Osteoblast (primary cell): ENCODE measurements at regions not wholly inside any gene's neighbourhood (a gene's known extent, or its start where the extent isn't known, plus 50 kb on each side); places are given as distances from the start of the nearest gene placed in this dataset.

ENCODE experiments used
- DNase-seq: peaks from one replicate; pipeline ENCODE4 v3.0.0; 2011; ENCODE audit warnings: low spot score, mixed read lengths; ENCODE audit not compliant: insufficient read length; ENCODE audit errors: missing footprints
- H2AFZ ChIP-seq: 2 replicates; pipeline ENCODE4 v1.6.0; 2011; ENCODE audit warnings: mild to moderate bottlenecking, low read length
- H3K27ac ChIP-seq: 2 replicates; pipeline ENCODE4 v1.5.1; 2011; ENCODE audit warnings: mild to moderate bottlenecking, low read depth, low read length, moderate library complexity
- H3K27me3 ChIP-seq: 2 replicates; pipeline ENCODE4 v1.6.0; 2012; ENCODE audit warnings: mild to moderate bottlenecking, control low read depth, inconsistent platforms, low read length, moderate library complexity; ENCODE audit not compliant: insufficient read depth
- H3K36me3 ChIP-seq: 2 replicates; pipeline ENCODE4 v1.5.1; 2011; ENCODE audit warnings: mild to moderate bottlenecking, low read length, control low read depth, moderate library complexity; ENCODE audit not compliant: insufficient read depth
- H3K4me1 ChIP-seq: 2 replicates; pipeline ENCODE4 v1.5.1; 2011; ENCODE audit warnings: mild to moderate bottlenecking, low read length, control low read depth, moderate library complexity; ENCODE audit not compliant: insufficient read depth
- H3K4me2 ChIP-seq: 2 replicates; pipeline ENCODE4 v1.6.0; 2011; ENCODE audit warnings: mild to moderate bottlenecking, low read length; ENCODE audit not compliant: insufficient read depth
- H3K4me3 ChIP-seq: fragments of 200-600 bp; sonication (generic); 3 replicates; pipeline ENCODE4 v1.5.1; 2012; ENCODE audit warnings: mild to moderate bottlenecking, low read length, inconsistent platforms; ENCODE audit not compliant: insufficient read depth
- H3K79me2 ChIP-seq: 2 replicates; pipeline ENCODE4 v1.6.0; 2012; ENCODE audit warnings: mild to moderate bottlenecking, low read length, control low read depth, inconsistent platforms; ENCODE audit not compliant: insufficient read depth
- H3K9me3 ChIP-seq: 2 replicates; pipeline ENCODE4 v1.5.1; 2011; ENCODE audit warnings: low read depth, low read length, control low read depth
- H4K20me1 ChIP-seq: 2 replicates; pipeline ENCODE4 v1.6.0; 2012; ENCODE audit warnings: mild to moderate bottlenecking, low read length, control low read depth; ENCODE audit not compliant: insufficient read depth
- CTCF ChIP-seq: IDR thresholded peaks from 2 replicates; pipeline ENCODE4 v1.5.1; 2011; ENCODE audit warnings: mild to moderate bottlenecking, low read depth, low read length, moderate library complexity; ENCODE audit errors: extremely low read depth

GRCh38 chr1:86239894-86240293, 83.3 kb upstream of the COL24A1 start:
- Histone ChIP-seq H3K79me2 (no peaks in the 10 kb centered on the region), H3K27me3 (no peaks in the 10 kb centered on the region), H3K9me3 (no peaks in the 10 kb centered on the region), H3K4me1 (no peaks in the 10 kb centered on the region), H3K4me3 (no peak overlapping the region), H2AFZ (no peak overlapping the region), H3K36me3 (no peaks in the 10 kb centered on the region), H4K20me1 (no peaks in the 10 kb centered on the region), H3K4me2 (no peak overlapping the region), H3K27ac (no peak overlapping the region)
- no peak for DNase-seq
- TF ChIP-seq CTCF, result no peak

- Histone ChIP-seq H3K4me1 (no peaks in the 10 kb centered on the region), H3K36me3 (no peaks in the 10 kb centered on the region), H3K4me2 (no peak overlapping the region), H3K9me3 (no peaks in the 10 kb centered on the region), H3K4me3 (no peak overlapping the region), H4K20me1 (no peaks in the 10 kb centered on the region), H2AFZ (no peak overlapping the region), H3K79me2 (no peaks in the 10 kb centered on the region), H3K27me3 (no peaks in the 10 kb centered on the region), H3K27ac (no peak overlapping the region)
- no peak for TF ChIP-seq CTCF
- no peak for DNase-seq
These were observed 82.9 kb upstream of the COL24A1 start for GRCh38 chr1:86239490-86239889.

GRCh38 chr1:86238226-86238625, 81.7 kb upstream of the COL24A1 start:
- Histone ChIP-seq H2AFZ (no peak overlapping the region), H3K36me3 (no peaks in the 10 kb centered on the region), H3K4me2 (no peak overlapping the region), H3K79me2 (no peaks in the 10 kb centered on the region), H3K27ac (no peak overlapping the region), H4K20me1 (no peaks in the 10 kb centered on the region), H3K27me3 (no peaks in the 10 kb centered on the region), H3K4me1 (no peaks in the 10 kb centered on the region), H3K4me3 (no peak overlapping the region), H3K9me3 (no peaks in the 10 kb centered on the region)
- DNase-seq, result no peak
- TF ChIP-seq CTCF, result no peak

GRCh38 chr1:86235852-86236251, 79.3 kb upstream of the COL24A1 start:
- no peak for TF ChIP-seq CTCF
- Histone ChIP-seq H3K4me3 (no peak overlapping the region), H3K36me3 (no peaks in the 10 kb centered on the region), H2AFZ (no peak overlapping the region), H3K9me3 (no peaks in the 10 kb centered on the region), H3K4me2 (no peak overlapping the region), H4K20me1 (no peaks in the 10 kb centered on the region), H3K27me3 (peaks cover 2% of the 10 kb centered on the region), H3K27ac (no peak overlapping the region), H3K79me2 (no peaks in the 10 kb centered on the region), H3K4me1 (no peaks in the 10 kb centered on the region)
- DNase-seq, result no peak
